ENCODE measurements at regions not wholly inside any gene's neighbourhood (a gene's known extent, or its start where the extent isn't known, plus 50 kb on each side); places are given as distances from the start of the nearest gene placed in this dataset.

- DNase-seq = no peak
Measured at GRCh38 chr13:99911965-99912566, 59.5 kb downstream of the ZIC5 start.

GRCh38 chr13:99911069-99911964 is 60.2 kb downstream of the ZIC5 start:
- DNase-seq = no peak

- no peak for DNase-seq
Measured at GRCh38 chr13:99909836-99910619, 61.5 kb downstream of the ZIC5 start.

DNA sequence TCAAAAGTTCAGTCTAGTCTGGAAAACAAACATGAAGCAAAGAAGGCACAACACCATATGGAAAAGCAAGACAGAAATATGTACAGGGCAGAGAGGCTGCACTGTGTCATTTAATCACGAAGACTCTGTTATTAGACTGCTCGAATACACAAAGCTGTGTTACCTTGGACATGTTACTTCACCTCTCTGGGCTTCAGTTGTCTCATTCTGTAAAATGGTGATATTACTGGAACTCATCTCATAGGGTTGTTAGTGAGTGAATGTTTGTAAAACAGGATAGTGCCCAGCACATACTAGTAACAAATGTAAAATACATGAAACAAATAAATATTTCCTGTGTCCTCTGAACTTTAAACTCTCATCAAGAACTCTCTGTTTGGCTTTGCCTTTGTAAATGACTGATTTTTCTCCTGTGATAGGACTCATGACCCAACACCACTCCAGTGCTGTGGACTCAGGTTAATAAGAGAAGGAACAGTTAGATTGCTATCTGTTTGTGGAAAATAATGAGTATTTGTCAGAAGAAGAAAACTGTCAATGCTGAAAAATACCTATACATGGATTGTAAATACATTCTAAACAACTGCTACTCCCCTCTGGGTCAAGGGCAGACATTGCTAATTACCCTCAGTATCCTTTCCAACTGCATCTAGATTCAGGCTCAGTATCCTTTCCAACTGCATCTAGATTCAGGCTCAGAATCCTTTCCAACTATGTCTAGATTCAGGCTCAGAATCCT is 62.3 kb downstream of the ZIC5 start:
- no peak for DNase-seq

DNA sequence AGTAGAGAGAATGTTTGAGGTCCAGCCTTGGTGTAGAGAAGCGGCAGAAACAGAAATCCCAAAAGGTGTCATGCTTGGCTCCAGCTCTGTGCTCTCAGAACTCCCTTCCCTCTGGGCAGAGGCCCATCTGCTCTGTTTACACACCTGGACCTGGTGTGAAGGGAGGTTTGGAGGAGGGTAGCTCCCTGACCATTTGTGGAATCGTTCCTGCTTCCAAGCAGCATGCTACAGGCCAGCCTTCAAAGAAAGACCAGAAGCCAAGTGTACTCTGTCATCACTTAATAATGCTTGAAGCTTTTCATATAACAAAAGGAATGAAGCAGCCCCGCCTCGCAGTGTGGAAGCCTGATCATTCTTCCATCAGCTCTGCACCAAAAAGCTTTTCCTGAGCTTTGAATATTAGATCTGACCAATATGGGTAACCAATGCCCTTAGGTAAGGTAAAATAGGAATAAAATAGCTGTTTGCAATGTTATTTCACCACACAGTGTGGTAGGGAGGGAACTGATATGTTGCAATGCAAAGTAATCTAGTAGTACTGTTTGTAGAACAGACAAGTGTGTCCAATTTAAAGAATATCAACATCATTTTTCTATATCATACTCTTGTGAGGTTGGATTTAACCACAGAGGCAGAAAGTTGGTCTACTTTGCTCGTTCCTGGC is 63.3 kb downstream of the ZIC5 start:
- no peak for DNase-seq

GRCh38 chr13:99907627-99908026 is 63.9 kb downstream of the ZIC5 start:
- no peak for DNase-seq

- DNase-seq = no peak
Measured at GRCh38 chr13:99907038-99907437, 64.5 kb downstream of the ZIC5 start.

- DNase-seq = no peak
Measured at GRCh38 chr13:99905814-99906213, 65.8 kb downstream of the ZIC5 start.

- no peak for DNase-seq
Measured at GRCh38 chr13:99905224-99905623, 66.3 kb downstream of the ZIC5 start.

GRCh38 chr13:99903140-99903539 is 68.4 kb downstream of the ZIC5 start:
- DNase-seq = no peak

GRCh38 chr13:99902657-99903056 is 68.9 kb downstream of the ZIC5 start:
- no peak for DNase-seq

DNA sequence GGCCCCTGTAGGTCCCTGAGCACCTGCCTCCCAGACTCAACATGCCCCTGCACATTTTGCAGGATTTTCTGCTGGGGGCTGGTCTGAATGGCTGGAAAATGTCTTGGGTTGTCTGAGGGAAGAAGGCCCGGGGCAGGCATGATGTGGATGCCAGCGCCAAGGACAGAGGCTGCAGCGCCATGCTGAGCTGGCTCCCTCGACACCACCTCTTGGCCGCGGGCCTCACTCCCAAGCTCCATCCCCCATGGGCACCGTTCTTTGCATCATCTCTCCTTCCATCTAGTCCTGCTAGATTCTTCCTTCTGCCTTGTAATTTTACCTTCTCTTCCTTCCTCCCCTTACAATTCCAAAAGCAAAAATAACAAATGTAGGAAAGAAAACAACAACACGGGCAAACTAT is 70.6 kb downstream of the ZIC5 start:
- DNase-seq = no peak

DNA sequence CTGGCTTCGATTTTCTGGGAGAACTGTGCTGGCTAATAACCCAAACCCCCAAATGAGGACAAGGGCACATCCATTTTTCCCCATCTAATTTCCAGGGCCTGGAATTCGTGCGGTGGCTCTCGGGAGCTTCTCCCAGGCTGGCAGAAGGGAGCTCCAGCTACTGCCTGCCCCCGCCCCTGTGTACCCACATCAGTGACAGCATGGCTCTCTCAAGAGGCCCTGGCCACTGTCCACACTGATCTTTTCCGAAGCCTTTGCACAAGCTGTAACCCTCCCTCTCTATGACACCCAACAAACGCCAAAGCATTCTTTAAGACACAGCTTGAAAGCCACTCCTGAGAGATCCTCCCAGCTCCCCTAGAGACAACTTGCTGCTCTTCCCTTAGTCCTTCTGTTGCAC is 73.1 kb downstream of the ZIC5 start:
- DNase-seq = no peak

GRCh38 chr13:99897076-99897440 is 74.5 kb downstream of the ZIC5 start:
- no peak for DNase-seq

- DNase-seq = no peak
Measured at GRCh38 chr13:99896369-99897075, 75.0 kb downstream of the ZIC5 start.

DNA sequence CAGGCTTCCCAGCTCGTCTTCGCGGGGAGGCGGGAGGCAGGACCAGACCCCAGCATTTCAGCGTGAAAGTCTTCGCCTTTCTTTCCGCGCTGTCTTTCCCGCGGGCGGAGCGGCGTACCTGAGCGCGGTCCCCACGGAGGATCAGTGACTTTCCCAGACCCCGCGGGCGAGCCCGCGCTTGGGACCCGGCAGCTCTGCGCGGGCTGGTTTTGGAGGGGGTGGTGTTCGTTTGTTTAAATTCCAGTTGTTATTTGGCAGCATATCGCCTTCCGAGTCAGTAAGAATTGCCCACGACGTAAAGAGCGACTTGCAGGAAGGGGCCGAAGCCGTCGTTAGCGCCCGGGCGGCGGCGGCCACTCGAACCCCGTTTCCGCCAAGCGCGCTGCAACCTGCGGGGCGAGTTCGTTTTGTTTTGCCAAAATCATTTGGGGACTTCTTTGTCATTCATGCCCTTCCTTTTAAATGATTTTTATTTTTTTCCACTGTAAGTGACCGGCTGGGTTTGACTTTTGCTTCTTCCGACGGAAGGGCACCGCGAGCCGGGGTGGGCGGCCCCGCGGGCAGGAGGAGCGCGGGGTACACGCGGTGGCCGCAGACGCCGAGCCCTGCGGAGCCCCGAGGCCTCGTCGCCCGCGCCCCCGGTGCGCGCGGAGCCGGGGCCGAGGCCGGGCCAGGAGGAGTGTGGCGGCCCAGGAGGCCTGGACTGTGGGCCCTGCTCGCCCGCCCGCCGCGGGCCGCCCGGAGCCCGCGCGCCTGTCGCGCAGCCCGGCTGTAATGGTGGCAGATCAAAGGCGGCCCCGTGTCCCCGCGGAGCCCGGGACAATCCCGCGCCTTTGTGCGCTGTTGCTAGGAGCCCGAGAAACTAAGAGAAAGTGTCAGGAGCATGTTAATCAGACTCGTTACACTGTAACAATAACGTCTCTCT is 75.9 kb downstream of the ZIC5 start:
- DNase-seq = no peak

DNA sequence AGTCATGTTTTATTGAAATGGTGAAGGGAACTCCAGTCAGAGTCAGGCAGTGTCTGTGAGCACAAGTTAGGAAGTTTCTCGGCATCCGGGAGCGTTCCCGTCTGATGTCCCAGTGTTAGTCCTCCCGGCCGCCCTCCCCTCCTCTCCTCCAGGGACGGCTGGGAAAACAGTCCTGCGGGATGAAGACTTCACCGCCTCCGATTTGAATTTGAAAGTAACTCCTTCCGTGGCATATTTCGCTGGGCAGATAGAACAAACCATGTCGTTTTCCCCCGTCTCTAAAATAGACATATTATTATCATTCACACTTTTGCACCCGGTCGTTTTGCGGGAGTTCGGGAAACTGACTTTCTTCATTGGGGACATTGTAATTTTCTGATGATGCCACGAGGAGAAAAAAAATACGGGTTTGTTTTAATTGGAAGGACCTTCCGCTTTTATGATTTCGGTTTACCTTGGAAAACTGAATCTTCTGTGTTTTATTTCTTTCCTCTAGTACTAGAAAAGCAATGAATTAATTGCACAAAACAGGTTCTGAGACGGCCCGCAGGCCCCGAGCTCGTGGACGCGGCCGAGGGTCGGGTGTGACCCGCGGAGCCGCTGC is 76.6 kb downstream of the ZIC5 start:
- DNase-seq = no peak

DNA sequence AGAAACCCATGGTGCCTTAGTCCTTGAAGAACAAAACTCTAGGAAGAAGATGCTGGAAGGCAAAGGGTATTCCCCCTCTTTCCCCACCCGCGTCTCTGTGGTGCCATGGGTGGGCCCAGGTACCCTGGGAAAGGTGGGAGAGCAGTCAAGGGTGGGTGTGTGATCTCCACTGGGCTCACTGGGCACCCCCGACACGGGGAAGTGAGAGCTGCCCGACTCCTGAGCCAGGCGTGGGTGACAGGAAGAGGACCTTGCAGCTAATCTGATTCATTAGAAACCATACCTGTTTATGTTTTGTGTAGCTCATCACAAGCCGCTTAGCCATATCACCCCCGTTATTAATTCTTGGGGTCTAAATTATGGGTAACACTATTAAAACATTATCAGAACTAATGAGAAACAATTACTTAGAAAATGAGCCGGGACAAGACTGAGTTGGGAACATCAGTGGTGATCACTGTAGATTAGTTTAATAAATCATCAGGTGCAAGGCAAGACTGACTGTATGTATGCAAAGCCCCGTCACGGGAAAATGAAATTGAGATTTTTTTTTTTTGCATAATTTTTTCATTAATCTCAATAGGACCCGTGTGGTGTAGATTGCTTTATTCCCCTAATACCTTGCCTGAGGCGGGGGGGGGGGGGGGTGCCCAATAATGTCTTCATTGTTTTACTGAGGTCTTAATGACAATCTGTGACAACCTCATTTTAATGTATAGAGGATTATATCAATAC is 77.3 kb downstream of the ZIC5 start:
- no peak for DNase-seq

DNA sequence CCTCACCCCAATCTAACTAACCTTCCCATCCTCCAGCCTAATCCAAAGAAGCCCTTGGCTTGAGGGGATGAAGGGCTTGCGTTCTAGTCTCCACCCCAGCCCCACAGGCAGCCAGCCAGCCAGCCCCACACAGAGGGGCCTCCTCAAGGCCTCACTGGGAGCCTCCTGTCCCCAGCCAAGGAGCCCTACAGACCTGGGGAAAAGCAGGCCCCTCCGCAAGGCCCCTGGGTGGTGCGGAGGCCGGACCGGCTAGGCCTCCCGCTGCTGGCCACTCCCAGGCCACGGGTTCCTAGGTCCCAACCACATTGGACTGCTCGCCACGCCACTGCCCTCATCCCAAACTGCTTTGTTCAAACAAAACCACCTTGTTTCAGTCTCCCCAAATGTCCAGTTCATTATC is 78.0 kb downstream of the ZIC5 start:
- DNase-seq = no peak
